Neuronal stem cell (in vitro differentiated cells): ENCODE measurements at regions not wholly inside any gene's neighbourhood (a gene's known extent, or its start where the extent isn't known, plus 50 kb on each side); places are given as distances from the start of the nearest gene placed in this dataset.

Experiments
- DNase-seq: peaks from one replicate; pipeline ENCODE4 v3.0.0-alpha.2; 2013; ENCODE audit warnings: low spot score
- H2AFZ ChIP-seq: one replicate; pipeline ENCODE4 v1.6.1; 2013; ENCODE audit warnings: mild to moderate bottlenecking, low read length, inconsistent platforms
- H2AK5ac ChIP-seq: 2 replicates; pipeline ENCODE4 v1.6.1; 2013; ENCODE audit warnings: low read depth, mild to moderate bottlenecking, inconsistent platforms, low read length, moderate library complexity, mixed read lengths
- H2BK120ac ChIP-seq: 2 replicates; pipeline ENCODE4 v1.6.1; 2013; ENCODE audit warnings: low read depth, mild to moderate bottlenecking, inconsistent platforms, low read length, moderate library complexity, mixed read lengths
- H2BK12ac ChIP-seq: one replicate; pipeline ENCODE4 v1.6.1; 2013; ENCODE audit warnings: low read length, inconsistent platforms
- H2BK15ac ChIP-seq: 2 replicates; pipeline ENCODE4 v1.6.1; 2013; ENCODE audit warnings: mild to moderate bottlenecking, low read length, inconsistent platforms, mixed read lengths
- H2BK5ac ChIP-seq: one replicate; pipeline ENCODE4 v1.6.1; 2013; ENCODE audit warnings: inconsistent platforms, mild to moderate bottlenecking, low read length, moderate library complexity
- H3K14ac ChIP-seq: one replicate; pipeline ENCODE4 v1.6.1; 2013; ENCODE audit warnings: low read length, inconsistent platforms
- H3K18ac ChIP-seq: 2 replicates; pipeline ENCODE4 v1.6.1; 2013; ENCODE audit warnings: low read length, inconsistent platforms
- H3K23ac ChIP-seq: 2 replicates; pipeline ENCODE4 v1.6.1; 2013; ENCODE audit warnings: low read depth, mild to moderate bottlenecking, mixed read lengths, low read length, inconsistent platforms; ENCODE audit not compliant: poor library complexity
- H3K27ac ChIP-seq: replicated peaks from 3 replicates; pipeline ENCODE4 v1.5.1; 2013; ENCODE audit warnings: low read length, inconsistent platforms
- H3K27me3 ChIP-seq, 3 experiments: 2 replicates each; pipeline ENCODE4 v1.6.1; 2013; ENCODE audit warnings: low read length in 3 of 3, mild to moderate bottlenecking in 2 of 3, inconsistent platforms in 1 of 3, low read depth in 1 of 3, mixed read lengths in 1 of 3, moderate library complexity in 1 of 3; ENCODE audit not compliant: control insufficient read depth in 3 of 3, insufficient read depth in 3 of 3
- H3K36me3 ChIP-seq, 2 donors: replicated peaks in 1 of 2; 2 replicates each; pipeline ENCODE4 v1.6.1; 2013; ENCODE audit warnings: low read length in 2 of 2; ENCODE audit not compliant: control insufficient read depth in 2 of 2, insufficient read depth in 2 of 2
- H3K4ac ChIP-seq: 2 replicates; pipeline ENCODE4 v1.6.1; 2013; ENCODE audit warnings: inconsistent platforms, mild to moderate bottlenecking, low read length, moderate library complexity
- H3K4me1 ChIP-seq, 2 donors: 1 replicate in 1 of 2; 2 replicates in 1 of 2; pipeline ENCODE4 v1.6.1; 2013; ENCODE audit warnings: low read length in 2 of 2, low read depth in 1 of 2; ENCODE audit not compliant: control insufficient read depth in 2 of 2, insufficient read depth in 1 of 2
- H3K4me2 ChIP-seq: one replicate; pipeline ENCODE4 v1.6.1; 2013; ENCODE audit warnings: mild to moderate bottlenecking, low read length, inconsistent platforms; ENCODE audit not compliant: insufficient read depth, poor library complexity, severe bottlenecking
- H3K4me3 ChIP-seq, 2 donors: 2 replicates each; pipeline ENCODE4 v1.5.1; 2013; ENCODE audit warnings: low read length in 2 of 2, mild to moderate bottlenecking in 2 of 2, inconsistent platforms in 1 of 2, moderate library complexity in 1 of 2
- H3K79me1 ChIP-seq: one replicate; pipeline ENCODE4 v1.6.1; 2013; ENCODE audit warnings: low read depth, mild to moderate bottlenecking, inconsistent platforms, low read length, moderate library complexity
- H3K9ac ChIP-seq: one replicate; pipeline ENCODE4 v1.6.1; 2013; ENCODE audit warnings: mild to moderate bottlenecking, low read depth, low read length, inconsistent platforms; ENCODE audit not compliant: poor library complexity
- H3K9me3 ChIP-seq, 2 donors: replicated peaks in 1 of 2; 2 replicates each; pipeline versions ENCODE3 to v1.6.1; 2013; ENCODE audit warnings: low read length in 2 of 2, mild to moderate bottlenecking in 2 of 2, inconsistent platforms in 1 of 2, low read depth in 1 of 2, mixed read lengths in 1 of 2, moderate library complexity in 1 of 2; ENCODE audit not compliant: control insufficient read depth in 2 of 2, insufficient read depth in 1 of 2
- H4K8ac ChIP-seq: one replicate; pipeline ENCODE4 v1.6.1; 2013; ENCODE audit warnings: low read depth, mild to moderate bottlenecking, inconsistent platforms, low read length, moderate library complexity
- H4K91ac ChIP-seq: one replicate; pipeline ENCODE4 v1.6.1; 2013; ENCODE audit warnings: low read length, low read depth, mild to moderate bottlenecking, inconsistent platforms; ENCODE audit not compliant: poor library complexity
- WGBS, 2 donors: extraction: QIAGEN DNeasy Blood & Tissue Kit; methylation state at CpG; one replicate each; pipeline ENCODE4 v1.1.7; 2013; ENCODE audit warnings: missing lambda C conversion rate in 2 of 2, mixed read lengths in 1 of 2; ENCODE audit not compliant: insufficient read length in 2 of 2, insufficient replicate concordance in 1 of 2; ENCODE audit errors: extremely low coverage in 2 of 2; 5-methylcytosine and 5-hydroxymethylcytosine counted together

GRCh38 chr7:83798489-83798888 is 149.6 kb upstream of the SEMA3E start:
- H3K23ac ChIP-seq = no peak overlapping the region

DNA sequence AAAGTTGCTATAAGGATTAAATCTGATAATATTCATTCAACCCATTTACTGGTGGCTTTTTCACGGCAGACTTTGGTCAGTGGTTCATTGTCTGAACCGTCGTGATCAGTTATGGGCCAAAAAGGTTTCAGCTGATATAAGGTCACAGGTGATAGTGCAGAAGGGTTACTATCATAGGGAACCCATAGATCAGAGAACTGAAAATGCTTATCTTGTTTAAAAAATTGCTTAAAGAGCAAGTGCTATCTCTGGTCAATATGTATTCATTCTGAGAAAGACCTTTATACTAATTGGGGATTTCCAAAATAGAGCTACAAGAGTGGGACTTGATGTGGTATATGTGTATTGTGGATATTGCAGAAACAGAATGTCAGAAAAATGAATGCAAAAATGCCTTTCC is 147.8 kb upstream of the SEMA3E start:
- DNase-seq = no peak
- Histone ChIP-seq H4K8ac (no peak overlapping the region), H3K9me3 (no peaks in the 10 kb centered on the region), H2BK5ac (no peak overlapping the region), H2BK15ac (no peak overlapping the region), H2AFZ (no peak overlapping the region), H2BK120ac (no peak overlapping the region), H3K4me3 (no peak overlapping the region), H3K27ac (no peak overlapping the region), H3K27me3 (no peaks in the 10 kb centered on the region), H3K36me3 (no peaks in the 10 kb centered on the region), H3K4ac (no peak overlapping the region), H3K4me2 (no peak overlapping the region), H3K79me1 (no peaks in the 10 kb centered on the region), H3K4me1 (no peaks in the 10 kb centered on the region), H4K91ac (no peak overlapping the region), H2AK5ac (no peak overlapping the region), H3K9ac (no peak overlapping the region), H2BK12ac (no peak overlapping the region), H3K23ac (no peak overlapping the region), H3K18ac (no peak overlapping the region), H3K14ac (no peak overlapping the region)
- no CpG with 5 or more reads among the region's 3 CpGs for WGBS, 2 donors

More at GRCh38 chr7:83798489-83798888, 149.6 kb upstream of the SEMA3E start:
- H2BK5ac ChIP-seq = no peak overlapping the region
- no peak overlapping the region for H2BK120ac ChIP-seq
- H4K8ac ChIP-seq = no peak overlapping the region
- no peak overlapping the region for H3K27ac ChIP-seq
- H3K18ac ChIP-seq = no peak overlapping the region
- no CpG with 5 or more reads among the region's 5 CpGs for WGBS, 2 donors
- H3K4me3 ChIP-seq = no peak overlapping the region
- no peak overlapping the region for H2AK5ac ChIP-seq
- no peak overlapping the region for H4K91ac ChIP-seq
- no peak overlapping the region for H2BK15ac ChIP-seq
- no peaks in the 10 kb centered on the region for H3K36me3 ChIP-seq
- H3K9me3 ChIP-seq = no peaks in the 10 kb centered on the region
- no peaks in the 10 kb centered on the region for H3K27me3 ChIP-seq
- no peak overlapping the region for H3K4ac ChIP-seq
- H3K9ac ChIP-seq = no peak overlapping the region
- no peak for DNase-seq
- no peak overlapping the region for H2AFZ ChIP-seq
- no peak overlapping the region for H2BK12ac ChIP-seq
- no peaks in the 10 kb centered on the region for H3K79me1 ChIP-seq
- H3K4me1 ChIP-seq = no peaks in the 10 kb centered on the region
- H3K4me2 ChIP-seq = no peak overlapping the region
- no peak overlapping the region for H3K14ac ChIP-seq

GRCh38 chr7:83794829-83795228 is 145.9 kb upstream of the SEMA3E start:
- no peak overlapping the region for H2BK120ac ChIP-seq
- no peaks in the 10 kb centered on the region for H3K4me1 ChIP-seq
- no CpG with 5 or more reads among the region's 4 CpGs for WGBS, 2 donors
- H3K36me3 ChIP-seq = no peaks in the 10 kb centered on the region
- no peak overlapping the region for H2AK5ac ChIP-seq
- no peaks in the 10 kb centered on the region for H3K79me1 ChIP-seq
- no peaks in the 10 kb centered on the region for H3K27me3 ChIP-seq
- H3K4me2 ChIP-seq = no peak overlapping the region
- no peak overlapping the region for H2BK12ac ChIP-seq
- H2BK5ac ChIP-seq = no peak overlapping the region
- H3K27ac ChIP-seq = no peak overlapping the region
- no peaks in the 10 kb centered on the region for H3K9me3 ChIP-seq
- no peak for DNase-seq
- H3K4me3 ChIP-seq = no peak overlapping the region
- H3K9ac ChIP-seq = no peak overlapping the region
- H3K4ac ChIP-seq = no peak overlapping the region
- no peak overlapping the region for H4K91ac ChIP-seq
- no peak overlapping the region for H4K8ac ChIP-seq
- H2BK15ac ChIP-seq = no peak overlapping the region
- H3K14ac ChIP-seq = no peak overlapping the region
- no peak overlapping the region for H3K18ac ChIP-seq
- no peak overlapping the region for H3K23ac ChIP-seq
- no peak overlapping the region for H2AFZ ChIP-seq

GRCh38 chr7:83793558-83793957 is 144.6 kb upstream of the SEMA3E start:
- Histone ChIP-seq H3K4ac (no peak overlapping the region), H3K27ac (no peak overlapping the region), H3K9ac (no peak overlapping the region), H2BK5ac (no peak overlapping the region), H3K36me3 (no peaks in the 10 kb centered on the region), H3K27me3 (no peaks in the 10 kb centered on the region), H3K14ac (no peak overlapping the region), H2BK12ac (no peak overlapping the region), H3K79me1 (no peaks in the 10 kb centered on the region), H2AK5ac (no peak overlapping the region), H3K4me3 (no peak overlapping the region), H3K23ac (no peak overlapping the region), H2BK120ac (no peak overlapping the region), H3K18ac (no peak overlapping the region), H3K9me3 (no peaks in the 10 kb centered on the region), H3K4me1 (no peaks in the 10 kb centered on the region), H2AFZ (no peak overlapping the region), H3K4me2 (no peak overlapping the region), H4K91ac (no peak overlapping the region), H4K8ac (no peak overlapping the region), H2BK15ac (no peak overlapping the region)
- no CpG with 5 or more reads among the region's 3 CpGs for WGBS, 2 donors
- no peak for DNase-seq
